Muscle of leg (tissue), 3 donors: ENCODE measurements at regions not wholly inside any gene's neighbourhood (a gene's known extent, or its start where the extent isn't known, plus 50 kb on each side); places are given as distances from the start of the nearest gene placed in this dataset.
A peak's percentile ranks its signal among the peaks of the same experiment; 100 is the strongest.

ENCODE experiments used
- DNase-seq: peaks from one replicate; pipeline ENCODE4 v3.0.0; 2013
- H3K27ac ChIP-seq: one replicate; pipeline ENCODE4 v1.5.1; 2013; ENCODE audit warnings: mild to moderate bottlenecking, low read length, control low read depth
- H3K27me3 ChIP-seq: one replicate; pipeline ENCODE4 v1.6.1; 2013; ENCODE audit warnings: low read length; ENCODE audit not compliant: control insufficient read depth, insufficient read depth
- H3K36me3 ChIP-seq: one replicate; pipeline ENCODE4 v1.6.1; 2013; ENCODE audit warnings: low read length; ENCODE audit not compliant: control insufficient read depth, insufficient read depth
- H3K4me1 ChIP-seq: one replicate; pipeline ENCODE4 v1.6.1; 2013; ENCODE audit warnings: low read length; ENCODE audit not compliant: control insufficient read depth, insufficient read depth
- H3K4me3 ChIP-seq: one replicate; pipeline ENCODE4 v1.5.1; 2013; ENCODE audit warnings: low read length, control low read depth
- H3K9me3 ChIP-seq: replicated peaks from 2 replicates; pipeline ENCODE4 v1.6.1; 2013; ENCODE audit warnings: low read depth, low read length; ENCODE audit not compliant: control insufficient read depth
- WGBS: methylation state at CpG from one replicate; pipeline ENCODE4 v1.1.5; 2013; ENCODE audit warnings: missing lambda C conversion rate; ENCODE audit not compliant: insufficient coverage; 5-methylcytosine and 5-hydroxymethylcytosine counted together

GRCh38 chr4:144557404-144557803 is 88.6 kb upstream of the HHIP start:
- H3K4me1 ChIP-seq = peaks cover 3% of the 10 kb centered on the region
- peaks cover 4% of the 10 kb centered on the region for H3K27me3 ChIP-seq
- no peak for DNase-seq
- no peaks in the 10 kb centered on the region for H3K36me3 ChIP-seq
- no peak overlapping the region for H3K4me3 ChIP-seq
- no CpG with 5 or more reads among the region's 1 CpG for WGBS
- no peak overlapping the region for H3K27ac ChIP-seq
- H3K9me3 ChIP-seq = no peaks in the 10 kb centered on the region

- no peak overlapping the region for H3K4me3 ChIP-seq
- no peaks in the 10 kb centered on the region for H3K36me3 ChIP-seq
- DNase-seq = peak; percentile 60
- no peaks in the 10 kb centered on the region for H3K9me3 ChIP-seq
- peaks cover 5% of the 10 kb centered on the region for H3K4me1 ChIP-seq
- WGBS = 4% methylated on average over 8 of the region's 10 CpGs
- no peaks in the 10 kb centered on the region for H3K27me3 ChIP-seq
- H3K27ac ChIP-seq = no peak overlapping the region
Observed at GRCh38 chr4:144562019-144562705, 83.8 kb upstream of the HHIP start.

DNA sequence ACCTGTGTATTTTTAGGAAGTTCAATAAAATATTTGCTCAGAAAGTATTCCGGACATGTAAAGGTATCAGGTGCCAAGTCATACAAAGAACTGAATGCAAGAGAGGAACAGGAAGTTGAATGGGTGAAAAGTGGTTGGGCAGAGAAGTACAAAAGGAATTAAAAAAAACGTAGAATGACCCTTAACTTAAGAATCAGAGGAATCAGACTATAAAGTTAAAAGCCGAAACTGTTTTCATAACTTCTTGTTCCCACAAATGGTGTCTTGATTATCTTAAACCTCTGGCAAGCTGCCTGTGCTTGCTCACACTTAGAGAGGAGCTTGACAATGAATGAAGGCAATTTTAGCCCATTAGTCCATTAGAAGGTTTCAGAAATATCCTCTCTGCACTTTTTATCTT is 81.6 kb upstream of the HHIP start:
- Histone ChIP-seq H3K27me3 (no peaks in the 10 kb centered on the region), H3K36me3 (no peaks in the 10 kb centered on the region), H3K4me3 (no peak overlapping the region), H3K4me1 (peaks cover 5% of the 10 kb centered on the region), H3K9me3 (no peaks in the 10 kb centered on the region), H3K27ac (no peak overlapping the region)
- DNase-seq = no peak
- WGBS = no CpG with 5 or more reads among the region's 3 CpGs

- Histone ChIP-seq H3K4me3 (no peak overlapping the region), H3K9me3 (no peaks in the 10 kb centered on the region), H3K4me1 (peaks cover 5% of the 10 kb centered on the region), H3K27ac (no peak overlapping the region), H3K36me3 (no peaks in the 10 kb centered on the region), H3K27me3 (no peaks in the 10 kb centered on the region)
- no CpG with 5 or more reads among the region's 4 CpGs for WGBS
- DNase-seq = no peak
Observed at GRCh38 chr4:144565527-144566195, 80.3 kb upstream of the HHIP start.

DNA sequence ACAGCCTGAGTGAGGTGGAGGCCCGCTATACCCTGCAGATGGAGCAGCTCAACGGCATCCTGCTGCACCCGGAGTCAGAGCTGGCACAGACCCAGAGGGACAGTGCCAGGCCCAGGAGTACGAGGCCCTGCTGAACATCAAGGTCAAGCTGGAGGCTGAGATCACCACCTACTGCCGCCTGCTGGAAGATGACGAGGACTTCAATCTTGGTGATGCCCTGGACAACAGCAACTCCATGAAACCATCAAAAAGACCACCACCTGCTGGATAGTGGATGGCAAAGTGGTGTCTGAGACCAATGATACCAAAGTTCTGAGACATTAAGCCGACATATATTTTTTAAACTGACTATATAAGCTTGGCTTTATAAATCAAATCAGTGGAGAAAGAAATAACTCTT is 73.3 kb upstream of the HHIP start:
- Histone ChIP-seq H3K27me3 (no peaks in the 10 kb centered on the region), H3K27ac (no peak overlapping the region), H3K4me1 (no peaks in the 10 kb centered on the region), H3K36me3 (no peaks in the 10 kb centered on the region), H3K4me3 (no peak overlapping the region), H3K9me3 (no peaks in the 10 kb centered on the region)
- no peak for DNase-seq
- WGBS = 84% methylated on average over 4 of the region's 7 CpGs

DNA sequence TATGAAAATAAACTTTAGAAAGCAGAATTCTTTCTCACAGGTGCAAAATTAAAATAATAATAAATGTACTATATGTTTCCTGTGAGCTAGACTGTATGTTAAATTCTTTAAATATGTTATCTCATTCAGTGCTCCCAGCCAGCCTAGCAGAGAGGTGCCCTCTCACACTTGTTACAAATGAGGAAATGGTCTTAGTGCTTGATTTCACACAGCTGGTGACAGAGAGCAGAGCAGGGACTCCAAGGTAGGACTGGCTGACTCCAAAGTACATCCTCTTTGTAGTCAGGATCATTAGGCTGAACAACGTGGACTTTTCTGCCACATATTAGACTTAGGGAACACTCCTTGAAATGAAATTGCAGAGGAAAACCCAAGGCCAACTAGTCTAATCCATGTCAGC is 72.0 kb upstream of the HHIP start:
- Histone ChIP-seq H3K27ac (no peak overlapping the region), H3K4me3 (no peak overlapping the region), H3K27me3 (no peaks in the 10 kb centered on the region), H3K4me1 (no peaks in the 10 kb centered on the region), H3K9me3 (no peaks in the 10 kb centered on the region), H3K36me3 (no peaks in the 10 kb centered on the region)
- WGBS = 0% methylated on average over 1 of the region's 1 CpG
- no peak for DNase-seq

DNA sequence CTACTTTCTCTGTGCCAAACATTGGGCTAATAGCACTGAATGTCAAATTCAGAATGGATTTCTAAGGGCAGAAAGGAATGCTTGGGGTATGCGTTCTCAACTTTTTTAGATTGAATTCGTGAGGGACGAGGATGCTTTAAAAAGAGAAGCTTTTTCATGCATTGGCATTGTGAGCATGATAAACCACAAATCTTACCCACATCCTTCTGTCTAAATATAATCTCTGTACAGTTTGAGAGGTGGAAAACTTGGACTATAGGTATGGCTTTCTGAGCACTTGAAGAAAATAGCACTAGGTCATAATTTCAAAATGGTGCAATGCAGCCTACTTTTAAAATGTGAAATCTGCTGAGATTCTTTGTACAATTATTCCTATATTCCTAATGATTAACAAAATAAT is 71.4 kb upstream of the HHIP start:
- no peak for DNase-seq
- Histone ChIP-seq H3K27ac (no peak overlapping the region), H3K36me3 (no peaks in the 10 kb centered on the region), H3K9me3 (no peaks in the 10 kb centered on the region), H3K4me1 (no peaks in the 10 kb centered on the region), H3K27me3 (no peaks in the 10 kb centered on the region), H3K4me3 (no peak overlapping the region)
- no CpG with 5 or more reads among the region's 3 CpGs for WGBS

DNA sequence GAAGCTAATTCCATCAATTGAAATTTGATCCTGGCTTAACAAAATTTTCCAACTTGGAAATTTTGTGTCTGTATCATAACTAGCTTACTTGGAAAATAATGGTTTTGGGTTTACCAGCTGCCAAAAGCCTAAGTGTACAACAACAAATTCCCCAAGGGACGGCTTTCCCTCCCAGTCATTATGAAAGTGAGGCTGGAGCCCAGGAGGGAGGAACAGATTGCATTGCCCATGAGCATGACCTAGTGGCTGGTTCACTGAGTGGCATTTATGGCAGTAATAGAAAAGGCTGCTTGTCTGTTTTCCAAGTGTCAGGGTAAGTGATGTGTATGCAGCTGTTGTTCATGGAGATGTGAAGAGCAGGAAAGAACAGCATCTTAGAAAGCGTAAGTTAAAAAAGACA is 70.8 kb upstream of the HHIP start:
- peak; percentile 15 for DNase-seq
- WGBS = no CpG with 5 or more reads among the region's 2 CpGs
- Histone ChIP-seq H3K36me3 (no peaks in the 10 kb centered on the region), H3K4me3 (no peak overlapping the region), H3K9me3 (no peaks in the 10 kb centered on the region), H3K27me3 (no peaks in the 10 kb centered on the region), H3K27ac (no peak overlapping the region), H3K4me1 (no peaks in the 10 kb centered on the region)

- H3K36me3 ChIP-seq = no peaks in the 10 kb centered on the region
- no peaks in the 10 kb centered on the region for H3K9me3 ChIP-seq
- 87% methylated on average over 3 of the region's 4 CpGs for WGBS
- no peak for DNase-seq
- peaks cover 3% of the 10 kb centered on the region for H3K27me3 ChIP-seq
- no peaks in the 10 kb centered on the region for H3K4me1 ChIP-seq
- no peak overlapping the region for H3K27ac ChIP-seq
- no peak overlapping the region for H3K4me3 ChIP-seq
Observed at GRCh38 chr4:144578681-144579080, 67.3 kb upstream of the HHIP start.

DNA sequence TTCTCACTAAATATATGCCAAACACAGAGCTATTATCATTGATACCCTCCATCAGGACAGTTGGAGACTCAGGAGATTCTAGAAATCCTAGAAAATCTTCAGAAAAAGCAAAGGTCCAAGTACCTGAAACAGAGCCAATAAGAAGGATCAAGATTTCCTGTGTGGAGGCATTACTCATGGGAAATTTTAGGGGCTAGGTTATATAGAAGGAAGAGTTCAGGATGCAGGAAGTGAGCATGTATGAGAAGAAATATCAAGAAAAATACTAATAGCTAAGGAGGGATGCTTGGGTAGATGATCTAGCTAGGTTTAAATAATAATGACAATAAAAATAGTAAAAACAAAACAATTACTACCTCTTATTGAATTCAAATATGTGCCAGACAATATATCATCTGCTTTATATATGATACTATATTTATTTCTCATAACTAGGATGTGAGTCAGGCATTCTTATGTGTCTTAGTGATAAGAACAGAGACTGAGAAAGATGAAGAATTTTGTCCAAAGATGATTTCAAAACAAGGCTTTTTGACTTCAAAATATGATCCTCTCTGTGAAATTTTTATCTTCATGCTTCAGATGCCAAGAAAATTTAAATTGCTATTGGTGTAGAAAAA is 66.4 kb upstream of the HHIP start:
- Histone ChIP-seq H3K27ac (no peak overlapping the region), H3K27me3 (peaks cover 3% of the 10 kb centered on the region), H3K36me3 (no peaks in the 10 kb centered on the region), H3K4me3 (no peak overlapping the region), H3K4me1 (no peaks in the 10 kb centered on the region), H3K9me3 (no peaks in the 10 kb centered on the region)
- no peak for DNase-seq
